Mammary epithelial cell (primary cell): ENCODE measurements at regions not wholly inside any gene's neighbourhood (a gene's known extent, or its start where the extent isn't known, plus 50 kb on each side); places are given as distances from the start of the nearest gene placed in this dataset.

Source experiments
- EZH2 ChIP-seq: IDR thresholded peaks from 2 replicates; pipeline ENCODE4 v1.6.1; 2012; ENCODE audit warnings: low read length, inconsistent platforms, borderline replicate concordance
- TF ChIP-seq, protein P1 (sequence below), 2 donors: IDR thresholded peaks in 1 of 2; conservative IDR thresholded peaks in 1 of 2; 2 replicates each; pipeline ENCODE4 v1.5.1; 2011 to 2012; ENCODE audit warnings: inconsistent platforms in 2 of 2, low read length in 2 of 2, mild to moderate bottlenecking in 2 of 2, control low read depth in 1 of 2, low read depth in 1 of 2; ENCODE audit not compliant: insufficient read depth in 1 of 2; ENCODE audit errors: extremely low read depth in 1 of 2

DNA sequence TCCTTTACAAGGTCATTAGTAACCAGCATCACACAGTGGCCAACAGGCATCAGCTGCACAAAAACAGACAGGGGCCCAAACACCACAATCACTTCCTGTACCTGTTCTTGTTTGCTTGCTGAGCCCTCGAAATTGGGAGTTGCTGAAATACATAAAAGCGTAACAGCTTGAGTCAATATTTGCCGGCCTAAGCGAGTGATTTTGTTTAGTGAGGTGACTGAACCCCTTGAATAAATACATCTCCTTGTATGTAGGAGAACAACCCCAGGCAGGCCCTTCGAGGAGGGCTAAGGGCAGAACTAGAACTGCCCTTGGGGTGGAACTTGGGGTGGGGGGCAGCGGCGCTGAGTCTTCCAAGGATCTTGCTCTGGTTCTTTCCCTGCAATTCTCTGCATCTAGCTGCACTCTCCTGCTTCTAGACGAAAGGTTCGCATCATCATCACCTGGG, 502.5 kb downstream of the RASEF start:
- TF ChIP-seq, protein P1, sequence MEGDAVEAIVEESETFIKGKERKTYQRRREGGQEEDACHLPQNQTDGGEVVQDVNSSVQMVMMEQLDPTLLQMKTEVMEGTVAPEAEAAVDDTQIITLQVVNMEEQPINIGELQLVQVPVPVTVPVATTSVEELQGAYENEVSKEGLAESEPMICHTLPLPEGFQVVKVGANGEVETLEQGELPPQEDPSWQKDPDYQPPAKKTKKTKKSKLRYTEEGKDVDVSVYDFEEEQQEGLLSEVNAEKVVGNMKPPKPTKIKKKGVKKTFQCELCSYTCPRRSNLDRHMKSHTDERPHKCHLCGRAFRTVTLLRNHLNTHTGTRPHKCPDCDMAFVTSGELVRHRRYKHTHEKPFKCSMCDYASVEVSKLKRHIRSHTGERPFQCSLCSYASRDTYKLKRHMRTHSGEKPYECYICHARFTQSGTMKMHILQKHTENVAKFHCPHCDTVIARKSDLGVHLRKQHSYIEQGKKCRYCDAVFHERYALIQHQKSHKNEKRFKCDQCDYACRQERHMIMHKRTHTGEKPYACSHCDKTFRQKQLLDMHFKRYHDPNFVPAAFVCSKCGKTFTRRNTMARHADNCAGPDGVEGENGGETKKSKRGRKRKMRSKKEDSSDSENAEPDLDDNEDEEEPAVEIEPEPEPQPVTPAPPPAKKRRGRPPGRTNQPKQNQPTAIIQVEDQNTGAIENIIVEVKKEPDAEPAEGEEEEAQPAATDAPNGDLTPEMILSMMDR (conservative IDR thresholded peaks at IDR 0.05 in 1 of 2, IDR thresholded peaks at IDR 0.05 in 1 of 2; ENCODE audit: extremely low read depth in 1 of 2, insufficient read depth in 1 of 2, low read depth in 1 of 2, low read length in 2 of 2) = no peak
- no peak for TF ChIP-seq EZH2
